Smooth muscle cell of the brain vasculature (primary cell): ENCODE measurements at regions not wholly inside any gene's neighbourhood (a gene's known extent, or its start where the extent isn't known, plus 50 kb on each side); places are given as distances from the start of the nearest gene placed in this dataset.

Experiments
- DNase-seq: peaks from one replicate; pipeline ENCODE4 v3.0.0-alpha.2; 2012; ENCODE audit warnings: low read depth, low spot score

GRCh38 chr6:2429460-2429859 lies 184.1 kb upstream of the GMDS start:
- DNase-seq = no peak

GRCh38 chr6:2429032-2429431 lies 183.6 kb upstream of the GMDS start:
- DNase-seq = no peak

- DNase-seq = no peak
Observed at GRCh38 chr6:2426561-2427340, 181.3 kb upstream of the GMDS start.

GRCh38 chr6:2416128-2416712 lies 170.8 kb upstream of the GMDS start:
- DNase-seq = no peak

GRCh38 chr6:2414885-2415547 lies 169.6 kb upstream of the GMDS start:
- no peak for DNase-seq

- no peak for DNase-seq
Observed at GRCh38 chr6:2412731-2413130, 167.3 kb upstream of the GMDS start.

- no peak for DNase-seq
Observed at GRCh38 chr6:2410656-2411380, 165.4 kb upstream of the GMDS start.

GRCh38 chr6:2407525-2407924 lies 162.1 kb upstream of the GMDS start:
- DNase-seq = no peak

GRCh38 chr6:2404211-2404929 lies 159.0 kb upstream of the GMDS start:
- no peak for DNase-seq

- DNase-seq = no peak
Observed at GRCh38 chr6:2403546-2403945, 158.1 kb upstream of the GMDS start.

GRCh38 chr6:2396846-2397630 lies 151.6 kb upstream of the GMDS start:
- DNase-seq = no peak

- no peak for DNase-seq
Observed at GRCh38 chr6:2396042-2396657, 150.7 kb upstream of the GMDS start.

- no peak for DNase-seq
Observed at GRCh38 chr6:2388554-2389324, 143.3 kb upstream of the GMDS start.

GRCh38 chr6:2387445-2387844 lies 142.0 kb upstream of the GMDS start:
- DNase-seq = no peak

GRCh38 chr6:2385471-2385983 lies 140.1 kb upstream of the GMDS start:
- no peak for DNase-seq

GRCh38 chr6:2384528-2384927 lies 139.1 kb upstream of the GMDS start:
- no peak for DNase-seq

- DNase-seq = no peak
Observed at GRCh38 chr6:2381872-2382661, 136.7 kb upstream of the GMDS start.

GRCh38 chr6:2378891-2379652 lies 133.7 kb upstream of the GMDS start:
- DNase-seq = no peak
